Anterior cingulate cortex (tissue), 58 donors: ENCODE measurements at regions not wholly inside any gene's neighbourhood (a gene's known extent, or its start where the extent isn't known, plus 50 kb on each side); places are given as distances from the start of the nearest gene placed in this dataset.
A peak's percentile ranks its signal among the peaks of the same experiment; 100 is the strongest.
"Not testable (repeated sequence)": the region's sequence is repeated elsewhere in the genome, so short reads cannot be mapped to it uniquely, and the experiment has no call there.

Experiments used
- DNase-seq, 58 donors: peaks; one replicate each; lab custom pipeline; 2025; lab: John Stamatoyannopoulos, UW

GRCh38 chr16:22651111-22651817 lies 140.6 kb downstream of the NPIPB5 start:
- DNase-seq = not testable (repeated sequence)

GRCh38 chr16:22652463-22652845 lies 141.8 kb downstream of the NPIPB5 start:
- no peak for DNase-seq

DNA sequence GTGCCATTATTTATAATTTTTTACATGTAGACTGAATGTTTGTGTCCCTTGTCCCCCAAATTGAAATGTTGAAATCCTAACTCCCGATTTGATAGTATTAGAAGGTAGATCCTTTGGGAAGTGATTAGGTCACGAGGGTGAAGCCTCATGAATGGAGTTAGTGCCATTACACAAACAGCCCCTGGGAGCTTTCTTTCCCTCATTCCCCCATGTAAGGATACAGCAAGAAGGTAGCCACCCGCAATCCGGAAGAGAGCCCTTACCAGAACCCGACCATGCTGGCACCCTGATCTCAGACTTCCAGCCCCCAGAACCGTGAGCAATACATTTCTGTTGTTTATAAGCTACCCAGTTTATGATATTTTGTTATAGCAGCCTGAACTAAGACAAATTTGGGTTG lies 143.2 kb downstream of the NPIPB5 start:
- no peak for DNase-seq

- DNase-seq = not testable (repeated sequence)
Observed at GRCh38 chr16:22656573-22656972, 145.9 kb downstream of the NPIPB5 start.

DNA sequence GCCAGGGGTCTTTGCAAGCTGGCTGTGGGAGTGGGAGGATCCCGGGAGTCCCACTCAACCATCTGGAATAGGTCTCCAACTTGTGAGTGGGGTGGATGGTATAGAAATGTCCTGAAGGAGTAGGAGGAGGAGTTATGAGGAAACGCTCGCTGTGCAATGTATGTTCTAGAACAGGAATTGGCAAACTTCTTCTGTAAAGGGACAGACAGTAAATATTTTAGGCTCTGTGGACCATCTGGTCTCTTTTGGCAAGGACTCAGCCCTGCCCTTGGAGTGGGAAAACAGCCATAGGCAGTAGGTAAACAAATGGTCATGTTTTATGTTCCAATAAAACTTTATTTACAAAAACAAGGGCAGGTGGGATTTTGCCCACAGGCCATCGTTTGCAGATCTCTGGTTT lies 149.2 kb downstream of the NPIPB5 start:
- peak in 15 of 58 donors; percentile 7 to 81 (median 39) for DNase-seq

DNA sequence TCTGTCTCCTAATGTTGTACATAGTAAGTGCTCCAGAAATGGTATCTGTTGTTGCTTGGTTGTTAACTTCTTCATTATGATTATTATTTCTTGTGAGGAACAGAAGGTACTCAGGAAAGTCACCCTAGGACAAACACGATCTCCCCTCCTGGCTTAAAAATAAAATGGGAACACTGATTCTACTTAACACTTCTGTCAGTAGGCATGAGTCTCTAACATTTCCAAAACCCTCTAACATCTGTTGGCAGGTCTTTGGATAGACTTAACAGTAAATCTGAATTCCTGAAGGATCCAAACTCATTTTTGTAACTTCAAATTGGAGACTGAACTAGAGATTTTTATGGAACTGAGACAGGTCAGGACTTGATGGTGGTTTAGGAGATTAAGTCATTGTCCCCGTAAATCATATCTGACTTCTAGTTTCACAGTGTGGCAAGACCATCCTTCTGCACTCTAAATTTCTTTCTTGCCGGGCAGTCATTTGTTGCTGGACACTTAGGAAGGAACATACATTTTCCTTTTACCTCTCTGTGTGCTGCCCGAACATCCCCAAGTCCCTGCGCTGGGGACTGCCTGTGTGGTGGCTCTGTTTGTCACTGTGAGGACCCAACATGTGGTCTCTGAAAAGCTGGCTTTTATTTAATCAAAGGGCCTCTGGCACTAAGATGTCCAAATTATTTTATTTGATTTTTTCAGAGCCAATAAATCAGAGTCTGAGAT lies 149.9 kb downstream of the NPIPB5 start:
- peak in 2 of 58 donors; percentile 17 to 46 for DNase-seq

- DNase-seq = no peak
Observed at GRCh38 chr16:22661161-22661647, 150.5 kb downstream of the NPIPB5 start.

DNA sequence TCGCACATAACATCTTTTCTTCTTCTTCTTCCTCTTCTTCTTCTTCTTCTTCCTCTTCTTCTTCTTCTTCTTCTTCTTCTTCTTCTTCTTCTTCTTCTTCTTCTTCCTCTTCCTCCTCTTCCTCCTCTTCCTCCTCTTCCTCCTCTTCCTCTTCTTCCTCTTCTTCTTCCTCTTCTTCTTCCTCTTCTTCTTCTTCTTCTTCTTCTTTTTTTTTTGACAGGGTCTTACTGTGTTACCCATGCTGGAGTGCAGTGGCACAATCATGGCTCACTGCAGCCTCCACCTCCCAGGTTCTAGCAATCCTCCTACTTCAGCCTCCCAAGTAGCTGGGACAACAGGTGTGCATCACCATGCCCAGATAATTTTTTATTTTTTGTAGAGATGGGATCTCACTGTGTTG lies 151.0 kb upstream of the HS3ST2 start:
- DNase-seq = not testable (repeated sequence)

- no peak for DNase-seq
Observed at GRCh38 chr16:22663389-22664064, 150.4 kb upstream of the HS3ST2 start.

GRCh38 chr16:22664132-22664531 lies 149.8 kb upstream of the HS3ST2 start:
- DNase-seq = peak in 4 of 58 donors; percentile 13 to 22 (median 19)

DNA sequence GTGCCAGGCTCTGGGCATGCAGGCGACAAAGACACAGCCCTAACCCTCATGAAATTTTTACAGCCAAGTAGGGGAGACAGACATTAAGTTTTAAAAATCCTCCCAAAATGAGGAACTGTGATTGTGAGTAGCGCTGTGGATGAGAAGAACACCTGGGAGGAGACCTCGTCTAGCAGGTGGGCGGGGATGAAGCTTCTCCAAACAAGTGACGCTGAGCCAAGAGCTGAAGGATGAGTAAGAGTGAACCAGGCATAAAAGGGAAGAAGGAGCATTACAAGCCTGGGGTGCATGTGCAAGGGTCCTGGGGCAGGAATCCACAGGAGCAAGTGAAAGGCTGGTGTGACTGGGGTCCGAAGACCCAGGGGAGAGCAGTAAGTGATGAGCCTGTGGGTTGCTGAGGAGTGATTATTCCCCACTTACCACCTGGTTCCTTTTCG lies 149.4 kb upstream of the HS3ST2 start:
- no peak for DNase-seq

DNA sequence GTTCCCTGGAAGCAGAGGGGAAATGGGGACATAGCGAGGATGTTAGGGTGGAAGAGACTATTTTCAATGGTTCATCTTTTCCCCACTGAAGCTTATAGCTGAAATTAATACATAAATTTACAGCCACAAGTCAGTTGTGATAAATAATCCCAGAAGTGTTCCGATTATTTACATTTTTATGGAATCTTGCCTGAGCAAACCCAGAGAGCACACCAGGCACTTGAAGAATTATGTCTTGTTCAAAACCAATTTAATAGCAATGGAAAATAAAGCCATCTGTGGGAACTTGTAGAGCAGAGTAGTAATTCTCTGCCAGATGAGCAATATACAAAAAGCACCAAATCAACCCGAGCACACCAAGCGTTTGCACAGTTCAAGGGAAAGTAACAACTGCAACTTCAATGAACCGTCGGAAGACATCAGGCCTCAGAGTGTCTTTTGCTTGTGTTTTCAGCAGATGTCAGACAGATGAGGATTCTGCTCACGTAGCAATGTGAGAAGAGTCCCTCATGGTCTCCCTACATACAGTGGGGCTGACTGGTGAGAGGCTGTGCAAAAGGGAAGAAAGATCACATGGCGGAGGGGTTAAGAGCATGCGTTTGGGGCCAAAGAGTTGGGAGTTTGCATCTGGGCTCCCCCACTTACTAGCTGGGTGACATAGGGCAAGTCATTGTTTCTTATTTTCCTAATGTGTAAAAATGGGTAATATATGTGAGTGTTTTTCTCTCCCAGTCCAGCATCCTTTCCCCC lies 148.7 kb upstream of the HS3ST2 start:
- no peak for DNase-seq

DNA sequence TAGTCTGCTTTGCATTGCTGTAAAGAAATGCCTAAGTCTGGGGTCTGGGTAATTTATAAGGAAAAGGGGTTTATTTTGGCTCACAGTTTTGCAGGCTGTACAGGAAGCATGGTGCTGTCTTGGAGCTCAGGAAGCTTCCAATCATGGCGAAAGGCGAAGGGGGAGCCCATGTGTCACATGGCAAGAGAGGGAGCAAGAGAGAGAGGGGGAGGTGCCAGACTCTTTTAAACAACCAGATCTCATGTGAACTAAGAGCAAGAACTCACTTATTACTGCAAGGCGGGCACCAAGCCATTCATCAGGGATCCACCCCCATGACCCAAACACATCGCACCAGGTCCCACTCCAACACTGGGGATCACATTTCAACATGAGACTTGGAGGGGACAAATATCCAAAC lies 148.2 kb upstream of the HS3ST2 start:
- DNase-seq = no peak

GRCh38 chr16:22668318-22668717 lies 145.6 kb upstream of the HS3ST2 start:
- DNase-seq = no peak

- no peak for DNase-seq
Observed at GRCh38 chr16:22670044-22670536, 143.9 kb upstream of the HS3ST2 start.

DNA sequence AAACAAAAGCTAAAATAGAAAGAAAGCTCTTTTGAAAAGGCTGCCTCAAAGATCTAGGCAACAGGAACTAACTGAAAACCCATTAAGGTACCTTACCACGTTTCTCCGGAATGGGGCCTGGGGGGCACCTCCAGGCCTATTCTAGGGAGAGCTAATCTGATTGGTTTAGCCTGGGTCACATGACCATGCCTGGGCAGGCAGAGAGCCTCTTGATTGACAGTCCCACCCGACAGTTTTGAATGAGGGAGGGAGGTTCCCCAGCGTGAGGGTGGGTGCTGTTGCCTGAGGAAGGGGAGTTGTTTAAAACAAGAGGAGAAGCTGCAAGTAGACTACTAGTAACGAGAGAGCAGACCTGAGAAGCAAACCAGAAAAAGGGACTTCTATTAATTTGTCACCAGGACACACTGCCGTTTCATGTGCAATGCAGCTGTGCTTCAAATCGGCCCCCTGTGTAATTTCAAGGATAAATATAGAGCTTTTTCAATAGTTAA lies 143.4 kb upstream of the HS3ST2 start:
- peak in 29 of 58 donors; percentile 4 to 67 (median 33) for DNase-seq

DNA sequence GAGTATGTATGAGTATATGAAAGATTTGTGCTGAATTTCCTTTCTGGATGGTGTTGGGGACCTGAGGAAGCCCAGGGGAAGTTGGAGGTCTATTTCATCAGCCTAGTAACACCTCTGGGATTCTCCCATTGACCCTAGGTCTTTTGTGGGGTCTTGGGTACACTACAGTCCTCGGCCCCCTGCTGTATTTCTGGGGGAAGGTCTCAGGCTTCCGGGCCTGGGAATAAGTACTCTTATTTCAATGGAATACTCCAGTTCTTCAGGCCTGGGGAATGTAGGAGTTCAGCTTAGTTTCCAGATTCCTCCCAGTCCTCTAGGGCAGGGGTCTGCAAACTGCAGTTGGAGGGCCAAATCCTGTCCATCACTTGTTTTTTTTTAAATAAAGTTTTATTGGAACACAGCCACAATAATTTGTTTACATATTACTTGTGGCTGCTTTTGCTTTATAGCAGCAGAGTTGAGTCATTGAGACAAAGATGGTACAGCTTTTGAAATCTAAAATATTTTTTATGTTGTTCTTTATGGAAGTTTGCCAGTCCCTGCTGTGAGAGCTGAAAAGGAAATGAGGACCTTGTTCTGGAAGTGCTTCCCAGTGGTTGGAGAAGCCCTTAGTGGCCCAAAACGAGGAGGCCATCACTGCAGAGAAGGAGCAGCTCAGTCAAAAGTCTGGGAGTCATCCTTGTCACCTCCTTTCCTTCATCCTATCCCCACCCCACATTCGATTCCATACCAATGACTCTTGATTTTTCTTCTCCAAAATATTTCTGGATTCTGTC lies 142.5 kb upstream of the HS3ST2 start:
- no peak for DNase-seq

GRCh38 chr16:22672830-22673210 lies 141.1 kb upstream of the HS3ST2 start:
- DNase-seq = peak in 18 of 58 donors; percentile 3 to 62 (median 32)

GRCh38 chr16:22673421-22673831 lies 140.5 kb upstream of the HS3ST2 start:
- no peak for DNase-seq
